Omental fat pad (tissue), 3 donors: ENCODE measurements at regions not wholly inside any gene's neighbourhood (a gene's known extent, or its start where the extent isn't known, plus 50 kb on each side); places are given as distances from the start of the nearest gene placed in this dataset.

Source experiments
- ATAC-seq: fragments of 150-250 bp; one replicate; pipeline ENCODE4 v1.9.1; 2016; ENCODE audit warnings: mild to moderate bottlenecking, moderate library complexity; ENCODE audit not compliant: low FRiP score
- DNase-seq: peaks from one replicate; pipeline ENCODE4 v3.0.0-alpha.2; 2019; ENCODE audit warnings: low spot score
- TF ChIP-seq, protein P1 (sequence below), 3 donors: fragments of 450-650 bp; IDR thresholded peaks; one replicate each; pipeline ENCODE4 v1.5.1; 2016 to 2017; ENCODE audit warnings: antibody characterized with exemption in 3 of 3, mild to moderate bottlenecking in 3 of 3, moderate library complexity in 2 of 3

DNA sequence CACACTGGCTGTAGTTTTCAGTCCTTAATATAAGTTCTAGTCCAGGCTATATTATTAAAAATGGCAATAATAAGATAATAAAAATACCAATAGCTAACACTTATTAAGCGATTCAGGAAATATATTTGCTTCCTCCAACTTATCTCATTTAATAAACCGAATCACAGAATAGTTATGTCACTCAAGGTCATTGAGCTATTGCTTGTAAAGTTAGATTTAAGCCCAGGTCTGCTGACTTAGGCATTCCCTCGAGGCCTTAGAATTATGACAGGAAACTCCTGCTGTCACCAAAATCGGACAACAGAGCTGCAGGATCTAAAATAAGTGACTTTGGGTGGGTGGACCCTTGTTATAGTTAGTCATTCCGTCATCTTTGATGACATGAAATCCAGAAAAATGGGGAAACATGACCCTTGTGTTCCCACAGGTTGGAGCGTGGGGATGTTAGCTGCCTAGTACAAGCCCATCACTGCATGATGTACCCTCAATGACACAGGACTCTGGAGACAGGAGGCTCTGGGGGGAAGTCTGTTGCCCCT, 181.3 kb upstream of the PHYHIPL start:
- ATAC-seq (no peak), DNase-seq (no peak)
- TF ChIP-seq, protein P1, sequence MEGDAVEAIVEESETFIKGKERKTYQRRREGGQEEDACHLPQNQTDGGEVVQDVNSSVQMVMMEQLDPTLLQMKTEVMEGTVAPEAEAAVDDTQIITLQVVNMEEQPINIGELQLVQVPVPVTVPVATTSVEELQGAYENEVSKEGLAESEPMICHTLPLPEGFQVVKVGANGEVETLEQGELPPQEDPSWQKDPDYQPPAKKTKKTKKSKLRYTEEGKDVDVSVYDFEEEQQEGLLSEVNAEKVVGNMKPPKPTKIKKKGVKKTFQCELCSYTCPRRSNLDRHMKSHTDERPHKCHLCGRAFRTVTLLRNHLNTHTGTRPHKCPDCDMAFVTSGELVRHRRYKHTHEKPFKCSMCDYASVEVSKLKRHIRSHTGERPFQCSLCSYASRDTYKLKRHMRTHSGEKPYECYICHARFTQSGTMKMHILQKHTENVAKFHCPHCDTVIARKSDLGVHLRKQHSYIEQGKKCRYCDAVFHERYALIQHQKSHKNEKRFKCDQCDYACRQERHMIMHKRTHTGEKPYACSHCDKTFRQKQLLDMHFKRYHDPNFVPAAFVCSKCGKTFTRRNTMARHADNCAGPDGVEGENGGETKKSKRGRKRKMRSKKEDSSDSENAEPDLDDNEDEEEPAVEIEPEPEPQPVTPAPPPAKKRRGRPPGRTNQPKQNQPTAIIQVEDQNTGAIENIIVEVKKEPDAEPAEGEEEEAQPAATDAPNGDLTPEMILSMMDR (IDR thresholded peaks at IDR 0.05), result no peak

DNA sequence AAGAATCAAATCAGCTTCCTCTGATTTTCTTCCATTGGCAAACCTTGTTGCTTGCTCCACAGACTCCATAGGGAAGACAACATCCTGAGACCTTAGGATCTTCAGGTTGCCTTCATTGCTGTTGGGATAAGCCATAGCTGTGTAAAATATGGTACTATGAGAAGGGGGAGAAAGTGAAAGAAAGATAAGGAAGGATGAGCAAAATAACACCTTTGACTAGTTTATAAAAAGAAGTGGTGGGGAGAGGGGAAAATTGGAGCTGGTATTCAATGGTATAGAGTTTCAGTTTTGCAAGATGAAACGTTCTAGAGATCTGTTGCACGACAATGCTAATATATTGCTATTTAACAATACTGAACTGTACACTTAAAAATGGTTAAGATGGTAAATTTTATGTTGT, 180.4 kb upstream of the PHYHIPL start:
- ATAC-seq (no peak), DNase-seq (no peak)
- TF ChIP-seq, protein P1 (IDR thresholded peaks at IDR 0.05), result no peak

DNA sequence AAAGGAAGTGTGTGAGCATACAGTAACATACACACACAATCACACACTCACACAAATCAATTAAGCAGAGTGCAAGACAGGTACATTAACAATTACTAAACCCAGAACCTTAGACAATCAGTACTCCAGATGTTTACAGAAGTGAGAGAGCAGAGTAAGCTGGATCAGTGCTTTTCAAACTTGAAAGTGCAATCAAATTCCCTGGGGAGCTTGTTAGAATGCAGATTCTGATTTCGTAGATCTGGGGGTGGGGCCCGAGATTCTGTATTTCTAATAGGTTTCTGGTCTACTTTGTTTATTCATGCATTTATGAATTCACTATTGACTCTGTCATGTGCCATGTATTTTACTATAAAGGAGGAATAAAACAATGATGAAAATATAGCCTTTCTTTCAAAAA, 179.6 kb upstream of the PHYHIPL start:
- DNase-seq, result no peak
- TF ChIP-seq, protein P1 (IDR thresholded peaks at IDR 0.05), result no peak
- no peak for ATAC-seq

DNA sequence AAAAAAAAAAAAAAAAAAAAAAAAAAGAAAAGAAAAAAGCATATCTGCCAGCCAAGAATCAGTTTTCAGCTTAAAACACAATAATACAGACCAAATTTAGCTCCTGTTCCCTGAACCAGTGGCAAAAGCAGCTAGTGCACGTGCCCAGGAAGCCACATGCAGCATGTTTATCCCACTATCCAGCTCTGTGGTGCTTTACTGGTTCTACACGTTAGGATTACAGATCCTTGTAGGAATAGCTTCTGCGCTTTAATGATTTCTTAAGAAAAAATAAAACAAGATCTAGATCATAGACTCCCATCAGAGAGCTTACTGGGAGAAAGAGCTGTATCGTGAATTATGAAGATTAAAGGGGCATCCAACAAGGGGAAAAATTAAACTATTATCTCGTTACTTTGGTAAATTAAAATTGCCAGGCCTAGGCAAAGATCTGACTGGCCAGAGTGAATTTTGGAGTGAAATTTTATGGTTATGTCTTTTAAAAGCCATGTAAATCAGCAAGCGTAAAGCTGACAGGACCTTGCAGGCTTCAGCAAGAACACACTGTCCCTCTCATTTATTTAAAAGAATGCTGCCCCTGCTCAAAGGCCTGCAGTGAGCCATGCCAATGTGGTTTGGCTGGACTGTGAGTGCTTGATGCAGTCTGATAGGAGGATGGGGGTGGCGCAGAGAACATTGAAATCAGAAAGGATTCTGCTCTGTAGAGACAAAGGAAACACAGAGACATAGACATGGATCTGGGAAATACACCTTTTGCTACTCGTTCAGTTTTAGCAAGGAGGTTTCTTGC, 177.3 kb upstream of the PHYHIPL start:
- TF ChIP-seq, protein P1 (IDR thresholded peaks at IDR 0.05), result no peak
- ATAC-seq (no peak), DNase-seq (no peak)

DNA sequence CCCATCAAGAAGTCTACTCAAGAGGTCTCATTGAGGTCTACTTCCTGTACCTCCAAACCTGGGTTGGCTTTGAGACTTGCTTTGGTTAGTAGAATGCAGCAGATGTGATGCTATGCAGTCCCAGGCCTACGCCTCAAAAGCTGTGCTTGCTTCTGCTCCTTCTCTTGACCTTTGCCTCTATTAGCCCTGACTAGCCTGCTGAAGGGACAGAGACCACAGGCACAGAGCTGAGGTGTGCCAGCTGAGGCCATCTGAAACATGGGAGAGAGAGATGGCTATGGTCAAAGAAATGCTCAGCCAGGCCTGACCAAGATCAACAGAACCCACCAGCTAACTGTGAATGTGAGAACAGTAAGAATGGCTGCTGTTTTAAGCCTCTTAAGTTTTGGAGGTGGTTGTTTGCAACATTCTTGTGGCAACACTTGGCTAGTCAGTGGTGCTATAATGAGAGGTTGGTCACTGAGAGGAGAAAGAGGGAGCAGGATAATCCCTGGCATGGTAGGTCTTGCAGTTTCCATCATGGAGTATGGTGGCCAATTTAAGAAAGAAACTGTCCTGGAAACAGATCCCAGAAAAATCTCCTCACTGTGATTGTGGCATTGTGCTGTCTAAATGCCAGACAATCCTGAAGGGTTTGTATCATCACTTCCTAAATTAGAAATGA, 176.1 kb upstream of the PHYHIPL start:
- TF ChIP-seq, protein P1 (IDR thresholded peaks at IDR 0.05), result no peak

DNA sequence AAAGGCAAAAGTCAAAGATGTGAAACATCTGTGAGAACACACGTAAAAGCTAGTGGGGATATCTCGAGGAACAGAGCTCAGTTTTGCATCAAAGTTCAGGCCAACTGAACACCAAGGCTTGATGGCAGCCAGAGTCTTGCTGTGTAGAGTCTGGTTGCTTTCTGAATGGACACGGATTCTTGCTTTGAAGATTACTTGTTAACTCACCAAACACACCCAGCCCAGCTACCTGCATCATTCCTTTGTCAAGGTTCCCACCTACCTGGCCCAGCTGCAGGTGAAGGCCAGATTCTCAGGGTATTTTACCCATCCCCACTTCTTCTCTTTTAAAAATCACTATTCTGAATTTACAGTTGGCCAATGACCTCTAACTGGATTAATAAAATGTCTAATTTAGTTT, 174.4 kb upstream of the PHYHIPL start:
- DNase-seq (no peak), ATAC-seq (no peak)
- TF ChIP-seq, protein P1 (IDR thresholded peaks at IDR 0.05), result no peak

More for the DNA sequence above, 176.1 kb upstream of the PHYHIPL start:
- no peak for DNase-seq
- no peak for ATAC-seq
